H1 (cell line): ENCODE measurements at regions not wholly inside any gene's neighbourhood (a gene's known extent, or its start where the extent isn't known, plus 50 kb on each side); places are given as distances from the start of the nearest gene placed in this dataset.

ENCODE experiments used
- CTCF ChIA-PET: fragments of 300-600 bp; sonication (Branson Sonifier 250); formaldehyde crosslinking; loops from one replicate; lab custom pipeline; 2021; ENCODE audit not compliant: partially characterized antibody; lab: Charles Lee
- POLR2A ChIA-PET: fragments of 300-600 bp; sonication (Branson Sonifier 250); formaldehyde crosslinking; loops from one replicate; lab custom pipeline; 2021; ENCODE audit warnings: inconsistent platforms; ENCODE audit not compliant: partially characterized antibody; lab: Charles Lee
- DNase-seq, 2 experiments: peaks; one replicate each; pipeline versions ENCODE4 v3.0.0 to v3.0.0-alpha.2; 2010 to 2022; ENCODE audit warnings: low spot score in 2 of 2, low read depth in 1 of 2, mixed read lengths in 1 of 2
- FAIRE-seq: peaks from 2 replicates; lab custom pipeline; 2011; peaks lifted over from hg19 to GRCh38; lab: Jason Lieb, UNC
- H2AFZ ChIP-seq: 2 replicates; pipeline ENCODE4 v1.8.1; 2012; ENCODE audit warnings: low read length, inconsistent platforms
- H2AK5ac ChIP-seq: 2 replicates; pipeline ENCODE4 v1.6.1; 2013; ENCODE audit warnings: low read depth, low read length
- H2BK120ac ChIP-seq: replicated peaks from 2 replicates; pipeline ENCODE3; 2013; ENCODE audit warnings: low read depth, low read length, inconsistent platforms
- H2BK12ac ChIP-seq: 2 replicates; pipeline ENCODE4 v1.6.1; 2013; ENCODE audit warnings: low read depth, low read length
- H2BK15ac ChIP-seq: 2 replicates; pipeline ENCODE4 v1.6.1; 2013; ENCODE audit warnings: low read length
- H2BK20ac ChIP-seq: 2 replicates; pipeline ENCODE4 v1.6.1; 2013; ENCODE audit warnings: low read length
- H2BK5ac ChIP-seq: 2 replicates; pipeline ENCODE4 v1.6.1; 2013; ENCODE audit warnings: low read depth, low read length
- H3K14ac ChIP-seq: 2 replicates; pipeline ENCODE4 v1.6.1; 2013; ENCODE audit warnings: inconsistent platforms; ENCODE audit not compliant: insufficient read length
- H3K18ac ChIP-seq: 2 replicates; pipeline ENCODE4 v1.6.1; 2013; ENCODE audit warnings: low read length; ENCODE audit errors: extremely low read depth
- H3K23ac ChIP-seq: 2 replicates; pipeline ENCODE4 v1.6.1; 2013; ENCODE audit warnings: inconsistent platforms; ENCODE audit not compliant: insufficient read length
- H3K23me2 ChIP-seq: 2 replicates; pipeline ENCODE4 v1.6.1; 2013; ENCODE audit warnings: low read depth, low read length
- H3K27ac ChIP-seq: 2 replicates; pipeline ENCODE4 v1.6.1; 2011; ENCODE audit warnings: low read depth, low read length, inconsistent platforms
- H3K27me3 ChIP-seq, 4 experiments: replicated peaks in 1 of 4; 1 replicate in 1 of 4; 2 replicates in 3 of 4; pipeline versions ENCODE4 v1.6.1 to v1.8.1; 2011 to 2013; ENCODE audit warnings: low read length in 3 of 4, mild to moderate bottlenecking in 3 of 4, inconsistent platforms in 2 of 4, mixed read lengths in 2 of 4, moderate library complexity in 1 of 4; ENCODE audit not compliant: control insufficient read depth in 3 of 4, insufficient read depth in 3 of 4; ENCODE audit errors: extremely low read depth in 1 of 4
- H3K36me3 ChIP-seq, 4 experiments: 2 replicates each; pipeline versions ENCODE4 v1.6.1 to v1.8.1; 2011 to 2013; ENCODE audit warnings: mild to moderate bottlenecking in 4 of 4, low read length in 3 of 4, moderate library complexity in 2 of 4, control low read depth in 1 of 4, inconsistent platforms in 1 of 4; ENCODE audit not compliant: insufficient read depth in 4 of 4, control insufficient read depth in 2 of 4
- H3K4ac ChIP-seq: replicated peaks from 2 replicates; pipeline ENCODE3; 2013; ENCODE audit warnings: low read length, low read depth, mixed read lengths, inconsistent platforms; ENCODE audit not compliant: insufficient read length
- H3K4me1 ChIP-seq, 4 experiments: replicated peaks in 1 of 4; 1 replicate in 1 of 4; 2 replicates in 3 of 4; pipeline versions ENCODE4 v1.6.1 to v1.8.1; 2011 to 2013; ENCODE audit warnings: low read length in 3 of 4, inconsistent platforms in 2 of 4, mixed read lengths in 1 of 4; ENCODE audit not compliant: insufficient read depth in 4 of 4, control insufficient read depth in 3 of 4
- H3K4me2 ChIP-seq, 2 experiments: 2 replicates each; pipeline versions ENCODE4 v1.6.1 to v1.8.1; 2011 to 2013; ENCODE audit warnings: low read depth in 2 of 2, low read length in 2 of 2, control low read depth in 1 of 2, inconsistent platforms in 1 of 2, mild to moderate bottlenecking in 1 of 2; ENCODE audit not compliant: insufficient read depth in 1 of 2
- H3K4me3 ChIP-seq, 4 experiments: fragments of 200-600, 300-600 bp in 1 of 4; sonication (generic), shearing (Covaris generic), sonication (Bioruptor Twin) in 1 of 4; 2 replicates each; pipeline versions ENCODE4 v1.5.1 to v1.8.1; 2011 to 2016; ENCODE audit warnings: low read length in 4 of 4, low read depth in 3 of 4, control low read depth in 2 of 4, inconsistent platforms in 2 of 4, mild to moderate bottlenecking in 2 of 4, mixed read lengths in 1 of 4, moderate library complexity in 1 of 4; ENCODE audit not compliant: insufficient read depth in 2 of 4; ENCODE audit errors: extremely low read depth in 1 of 4
- H3K56ac ChIP-seq: replicated peaks from 2 replicates; pipeline ENCODE3; 2013; ENCODE audit warnings: low read depth, mild to moderate bottlenecking, mixed read lengths, low read length, inconsistent platforms; ENCODE audit not compliant: insufficient read length
- H3K79me1 ChIP-seq: 2 replicates; pipeline ENCODE4 v1.6.1; 2013; ENCODE audit warnings: low read depth, low read length, control low read depth
- H3K79me2 ChIP-seq, 2 experiments: 2 replicates each; pipeline versions ENCODE4 v1.6.1 to v1.8.1; 2012 to 2013; ENCODE audit warnings: low read length in 2 of 2, mild to moderate bottlenecking in 2 of 2, inconsistent platforms in 1 of 2; ENCODE audit not compliant: insufficient read depth in 2 of 2, control insufficient read depth in 1 of 2
- H3K9ac ChIP-seq, 4 experiments: replicated peaks in 1 of 4; 1 replicate in 1 of 4; 2 replicates in 3 of 4; pipeline versions ENCODE4 v1.6.1 to v1.8.1; 2011 to 2013; ENCODE audit warnings: low read depth in 3 of 4, low read length in 3 of 4, control low read depth in 2 of 4, mild to moderate bottlenecking in 2 of 4, moderate library complexity in 2 of 4, inconsistent platforms in 1 of 4; ENCODE audit errors: extremely low read depth in 1 of 4
- H3K9me3 ChIP-seq, 2 experiments: 2 replicates each; pipeline versions ENCODE4 v1.6.1 to v1.8.1; 2012 to 2013; ENCODE audit warnings: mild to moderate bottlenecking in 2 of 2, moderate library complexity in 2 of 2, control low read depth in 1 of 2, inconsistent platforms in 1 of 2, low read depth in 1 of 2, low read length in 1 of 2, mixed read lengths in 1 of 2; ENCODE audit not compliant: insufficient read depth in 2 of 2
- H4K20me1 ChIP-seq, 2 experiments: replicated peaks in 1 of 2; 2 replicates each; pipeline versions ENCODE3 to v1.8.1; 2011 to 2013; ENCODE audit warnings: inconsistent platforms in 2 of 2, low read length in 2 of 2, mild to moderate bottlenecking in 1 of 2; ENCODE audit not compliant: insufficient read depth in 2 of 2, control insufficient read depth in 1 of 2
- H4K5ac ChIP-seq: 2 replicates; pipeline ENCODE4 v1.6.1; 2013; ENCODE audit warnings: low read length, low read depth, mixed read lengths, inconsistent platforms; ENCODE audit not compliant: insufficient read length
- H4K8ac ChIP-seq: 2 replicates; pipeline ENCODE4 v1.8.0; 2013; ENCODE audit warnings: mild to moderate bottlenecking, moderate library complexity, low read length, inconsistent platforms; ENCODE audit not compliant: insufficient read depth; ENCODE audit errors: extremely low read depth
- H4K91ac ChIP-seq: replicated peaks from 2 replicates; pipeline ENCODE3; 2013; ENCODE audit warnings: low read length, mixed read lengths, inconsistent platforms; ENCODE audit not compliant: insufficient read length
- CEBPB ChIP-seq: IDR thresholded peaks from 2 replicates; pipeline ENCODE4 v1.6.1; 2012; ENCODE audit warnings: low read depth, low read length
- KDM4A ChIP-seq: IDR thresholded peaks from one replicate; pipeline ENCODE4 v1.7.1; 2012; ENCODE audit warnings: low read depth, mild to moderate bottlenecking, moderate library complexity, low read length, inconsistent platforms; ENCODE audit not compliant: severe bottlenecking

DNA sequence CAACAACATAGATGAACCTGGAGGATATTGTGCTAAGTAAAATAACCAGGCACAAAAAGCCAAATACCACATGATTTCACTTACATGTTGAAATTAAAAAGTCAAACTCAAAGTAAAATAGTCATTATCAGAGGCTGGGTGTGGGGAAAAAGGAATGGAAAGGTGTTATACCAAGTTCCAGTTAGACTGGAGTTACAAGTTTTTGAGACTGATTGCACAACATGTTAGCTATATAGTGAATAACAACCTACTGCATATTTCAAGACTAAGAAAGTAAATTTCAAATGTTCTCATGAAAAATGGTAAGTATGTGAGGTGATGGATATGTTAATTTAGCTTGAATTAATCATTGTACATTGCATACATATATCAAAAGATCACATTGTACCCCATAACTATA, 116.8 kb upstream of the HNMT start:
- H3K9me3 ChIP-seq = peaks cover 0 to 3% of the 10 kb centered on the region in 2 experiments; a peak in 2 of 4 replicates
- no peaks in the 10 kb centered on the region for H3K27me3 ChIP-seq
- H3K9ac ChIP-seq = no peak overlapping the region
- no peak overlapping the region for H2BK20ac ChIP-seq
- TF ChIP-seq CEBPB (peak; percentile 73; the same call in 1 of the 2 replicates), KDM4A (no peak)
- peak overlapping the region; percentile 52 for H4K5ac ChIP-seq
- H3K4me1 ChIP-seq = peaks cover 0 to 6% (median 3%) of the 10 kb centered on the region in 4 experiments; a peak in 3 of 7 replicates
- H3K23me2 ChIP-seq = no peaks in the 10 kb centered on the region
- no peaks in the 10 kb centered on the region for H3K79me2 ChIP-seq
- no peak for FAIRE-seq
- H3K4ac ChIP-seq = no peak overlapping the region
- CTCF ChIA-PET = interaction anchor here (0.6 kb wide), 1 partner anchor 678 kb away, joined by 3 read pairs; no protein-coding TSS in a partner anchor
- no peak overlapping the region for H2AFZ ChIP-seq
- no peak overlapping the region for H3K4me3 ChIP-seq
- no peak overlapping the region for H3K14ac ChIP-seq
- H3K4me2 ChIP-seq = no peak overlapping the region
- no peak overlapping the region for H4K8ac ChIP-seq
- H3K27ac ChIP-seq = no peak overlapping the region
- no peak overlapping the region for H3K56ac ChIP-seq
- no peak for DNase-seq
- H3K23ac ChIP-seq = no peak overlapping the region
- H3K18ac ChIP-seq = no peak overlapping the region; the same call in 1 of the 2 replicates
- H2BK15ac ChIP-seq = no peak overlapping the region
- H2BK5ac ChIP-seq = no peak overlapping the region
- no peak overlapping the region for H2BK12ac ChIP-seq
- no peaks in the 10 kb centered on the region for H3K79me1 ChIP-seq
- POLR2A ChIA-PET = no interaction called here
- no peak overlapping the region for H2BK120ac ChIP-seq
- no peak overlapping the region for H2AK5ac ChIP-seq
- H4K91ac ChIP-seq = no peak overlapping the region
- H4K20me1 ChIP-seq = no peaks in the 10 kb centered on the region
- peaks cover 0 to under 1% (median 0%) of the 10 kb centered on the region in 4 experiments; a peak in 1 of 8 replicates for H3K36me3 ChIP-seq
